ENCODE measurements at regions not wholly inside any gene's neighbourhood (a gene's known extent, or its start where the extent isn't known, plus 50 kb on each side); places are given as distances from the start of the nearest gene placed in this dataset.

- Histone ChIP-seq H3K9ac (no peak overlapping the region), H3K4me2 (ENCODE audit: unreplicated experiment) (no peak overlapping the region), H2AFZ (no peak overlapping the region), H3K4me1 (ENCODE audit: insufficient read depth) (no peaks in the 10 kb centered on the region), H3K27me3 (replicated peaks; ENCODE audit: insufficient read depth) (no peaks in the 10 kb centered on the region), H3K4me3 (no peak overlapping the region), H3K36me3 (ENCODE audit: low read depth) (no peaks in the 10 kb centered on the region), H3K9me2 (ENCODE audit: insufficient read depth) (no peaks in the 10 kb centered on the region), H3K79me2 (ENCODE audit: insufficient read depth) (no peaks in the 10 kb centered on the region), H4K20me1 (ENCODE audit: insufficient read depth) (no peaks in the 10 kb centered on the region), H3K9me3 (ENCODE audit: low read depth) (no peaks in the 10 kb centered on the region), H3F3A (ENCODE audit: insufficient read depth) (no peaks in the 10 kb centered on the region), H3K27ac (no peak overlapping the region)
- DNase-seq: no peak
- in situ Hi-C loops (cut with MboI): no loop called here
- no peak for TF ChIP-seq EZH2phosphoT487 (IDR thresholded peaks at IDR 0.05; ENCODE audit: insufficient read depth, low read depth)
- TF ChIP-seq EZH2 (IDR thresholded peaks at IDR 0.05; ENCODE audit: insufficient read depth, poor library complexity, severe bottlenecking): no peak
Measured at GRCh38 chr3:80086426-80086825, 318.6 kb upstream of the ROBO1 start.

GRCh38 chr3:80079886-80080285 is 312.1 kb upstream of the ROBO1 start:
- no peak overlapping the region for H3K27ac ChIP-seq
- no peaks in the 10 kb centered on the region for H3F3A ChIP-seq (ENCODE audit: insufficient read depth)
- H3K9me3 ChIP-seq (ENCODE audit: low read depth): no peaks in the 10 kb centered on the region
- H3K4me3 ChIP-seq: no peak overlapping the region
- in situ Hi-C loops (cut with MboI): no loop called here
- no peak for DNase-seq
- no peak overlapping the region for H3K9ac ChIP-seq
- TF ChIP-seq EZH2 (IDR thresholded peaks at IDR 0.05; ENCODE audit: insufficient read depth, poor library complexity, severe bottlenecking) (no peak), EZH2phosphoT487 (IDR thresholded peaks at IDR 0.05; ENCODE audit: insufficient read depth, low read depth) (no peak)
- no peak overlapping the region for H2AFZ ChIP-seq
- H3K36me3 ChIP-seq (ENCODE audit: low read depth): no peaks in the 10 kb centered on the region
- no peaks in the 10 kb centered on the region for H3K4me1 ChIP-seq (ENCODE audit: insufficient read depth)
- H3K27me3 ChIP-seq (replicated peaks; ENCODE audit: insufficient read depth): no peaks in the 10 kb centered on the region
- H3K9me2 ChIP-seq (ENCODE audit: insufficient read depth): no peaks in the 10 kb centered on the region
- H3K79me2 ChIP-seq (ENCODE audit: insufficient read depth): no peaks in the 10 kb centered on the region
- no peaks in the 10 kb centered on the region for H4K20me1 ChIP-seq (ENCODE audit: insufficient read depth)
- H3K4me2 ChIP-seq (ENCODE audit: unreplicated experiment): no peak overlapping the region

GRCh38 chr3:80068459-80068858 is 300.7 kb upstream of the ROBO1 start:
- no peak overlapping the region for H3K9ac ChIP-seq
- TF ChIP-seq EZH2phosphoT487 (IDR thresholded peaks at IDR 0.05; ENCODE audit: insufficient read depth, low read depth) (no peak), EZH2 (IDR thresholded peaks at IDR 0.05; ENCODE audit: insufficient read depth, poor library complexity, severe bottlenecking) (no peak)
- H3K79me2 ChIP-seq (ENCODE audit: insufficient read depth): no peaks in the 10 kb centered on the region
- H3K36me3 ChIP-seq (ENCODE audit: low read depth): no peaks in the 10 kb centered on the region
- H3K4me1 ChIP-seq (ENCODE audit: insufficient read depth): no peaks in the 10 kb centered on the region
- in situ Hi-C loops (cut with MboI): no loop called here
- no peak overlapping the region for H2AFZ ChIP-seq
- no peak overlapping the region for H3K4me3 ChIP-seq
- H3F3A ChIP-seq (ENCODE audit: insufficient read depth): no peaks in the 10 kb centered on the region
- DNase-seq: no peak
- WGBS, 2 experiments (ENCODE audit: low coverage in 1 of 2, low lambda C conversion rate in 2 of 2, missing lambda C conversion rate in 2 of 2): 11 to 15% methylated on average over 3 of the region's 3 CpGs
- H3K9me3 ChIP-seq (ENCODE audit: low read depth): no peaks in the 10 kb centered on the region
- H4K20me1 ChIP-seq (ENCODE audit: insufficient read depth): no peaks in the 10 kb centered on the region
- H3K4me2 ChIP-seq (ENCODE audit: unreplicated experiment): no peak overlapping the region
- no peaks in the 10 kb centered on the region for H3K27me3 ChIP-seq (replicated peaks; ENCODE audit: insufficient read depth)
- no peaks in the 10 kb centered on the region for H3K9me2 ChIP-seq (ENCODE audit: insufficient read depth)
- H3K27ac ChIP-seq: no peak overlapping the region

- Histone ChIP-seq H3K4me1 (ENCODE audit: insufficient read depth) (no peaks in the 10 kb centered on the region), H3K9ac (no peak overlapping the region), H3F3A (ENCODE audit: insufficient read depth) (no peaks in the 10 kb centered on the region), H3K79me2 (ENCODE audit: insufficient read depth) (no peaks in the 10 kb centered on the region), H2AFZ (no peak overlapping the region), H3K27me3 (replicated peaks; ENCODE audit: insufficient read depth) (no peaks in the 10 kb centered on the region), H3K9me3 (ENCODE audit: low read depth) (no peaks in the 10 kb centered on the region), H3K36me3 (ENCODE audit: low read depth) (no peaks in the 10 kb centered on the region), H3K4me2 (ENCODE audit: unreplicated experiment) (no peak overlapping the region), H3K27ac (no peak overlapping the region), H3K9me2 (ENCODE audit: insufficient read depth) (no peaks in the 10 kb centered on the region), H4K20me1 (ENCODE audit: insufficient read depth) (no peaks in the 10 kb centered on the region), H3K4me3 (no peak overlapping the region)
- WGBS, 2 experiments (ENCODE audit: low coverage in 1 of 2, low lambda C conversion rate in 2 of 2, missing lambda C conversion rate in 2 of 2): 33 to 58% methylated on average over 6 to 8 of the region's 8 CpGs
- in situ Hi-C loops (cut with MboI): no loop called here
- TF ChIP-seq EZH2phosphoT487 (IDR thresholded peaks at IDR 0.05; ENCODE audit: insufficient read depth, low read depth): no peak
- no peak for TF ChIP-seq EZH2 (IDR thresholded peaks at IDR 0.05; ENCODE audit: insufficient read depth, poor library complexity, severe bottlenecking)
- no peak for DNase-seq
Measured at GRCh38 chr3:80063535-80063934, 295.7 kb upstream of the ROBO1 start.

DNA sequence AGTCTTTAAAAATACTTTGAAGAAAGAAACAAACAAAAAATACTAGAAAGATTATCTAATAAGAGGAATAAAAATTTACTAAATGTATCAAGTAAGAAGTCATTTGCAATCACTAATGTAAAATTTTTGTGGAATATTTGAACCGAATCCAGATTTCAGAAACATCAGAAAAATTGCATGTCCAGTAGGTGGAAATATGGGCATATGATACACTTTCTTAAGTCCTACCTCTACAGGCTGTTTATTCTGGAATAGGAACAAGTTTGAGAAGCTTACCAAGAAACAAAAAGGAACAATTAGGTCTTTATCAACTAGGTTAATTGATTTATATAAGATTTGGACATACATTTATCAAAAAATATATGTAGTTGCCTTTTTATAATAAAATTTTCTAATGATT is 292.9 kb upstream of the ROBO1 start:
- Histone ChIP-seq H4K20me1 (ENCODE audit: insufficient read depth) (no peaks in the 10 kb centered on the region), H3K79me2 (ENCODE audit: insufficient read depth) (no peaks in the 10 kb centered on the region), H3K9me3 (ENCODE audit: low read depth) (no peaks in the 10 kb centered on the region), H3F3A (ENCODE audit: insufficient read depth) (no peaks in the 10 kb centered on the region), H3K4me1 (ENCODE audit: insufficient read depth) (no peaks in the 10 kb centered on the region), H3K27me3 (replicated peaks; ENCODE audit: insufficient read depth) (no peaks in the 10 kb centered on the region), H3K4me3 (no peak overlapping the region), H3K9me2 (ENCODE audit: insufficient read depth) (no peaks in the 10 kb centered on the region), H3K4me2 (ENCODE audit: unreplicated experiment) (no peak overlapping the region), H2AFZ (no peak overlapping the region), H3K36me3 (ENCODE audit: low read depth) (no peaks in the 10 kb centered on the region), H3K9ac (no peak overlapping the region), H3K27ac (no peak overlapping the region)
- DNase-seq: no peak
- TF ChIP-seq EZH2 (IDR thresholded peaks at IDR 0.05; ENCODE audit: insufficient read depth, poor library complexity, severe bottlenecking) (no peak), EZH2phosphoT487 (IDR thresholded peaks at IDR 0.05; ENCODE audit: insufficient read depth, low read depth) (no peak)
- WGBS, 2 experiments (ENCODE audit: low coverage in 1 of 2, low lambda C conversion rate in 2 of 2, missing lambda C conversion rate in 2 of 2): 4 to 13% methylated on average over 1 of the region's 1 CpG
- in situ Hi-C loops (cut with MboI): no loop called here
